HG03558 (cell line): ENCODE measurements at regions not wholly inside any gene's neighbourhood (a gene's known extent, or its start where the extent isn't known, plus 50 kb on each side); places are given as distances from the start of the nearest gene placed in this dataset.

ENCODE experiments used
- ATAC-seq: cut with Tn5 transposase; IDR thresholded peaks from one replicate; pipeline ENCODE4 v1.9.1; 2021; ENCODE audit warnings: moderate number of reproducible peaks; ENCODE audit not compliant: unreplicated experiment; ENCODE audit errors: extremely low read depth

- no peak for ATAC-seq
These were observed 386.3 kb downstream of the ETS1 start for GRCh38 chr11:128201009-128201408.

DNA sequence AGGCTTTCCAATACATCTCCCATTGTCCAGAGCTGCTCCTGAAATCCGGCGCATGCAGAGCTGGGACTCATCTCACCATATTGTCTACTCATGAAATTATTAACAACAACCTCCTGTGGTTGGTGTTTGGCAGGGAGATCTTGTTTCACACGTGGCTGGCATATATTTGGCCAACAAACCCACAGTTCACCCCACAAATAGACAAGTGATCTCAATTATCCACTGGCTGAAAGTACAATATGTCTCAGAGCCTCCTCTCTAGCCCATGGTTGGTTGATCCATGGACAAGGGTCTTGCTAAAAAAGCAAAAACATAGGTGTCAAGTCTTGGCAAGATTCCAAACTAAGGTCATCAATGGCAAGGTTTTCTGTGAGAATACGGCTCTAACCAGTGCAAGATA, 386.9 kb downstream of the ETS1 start:
- ATAC-seq, result no peak

DNA sequence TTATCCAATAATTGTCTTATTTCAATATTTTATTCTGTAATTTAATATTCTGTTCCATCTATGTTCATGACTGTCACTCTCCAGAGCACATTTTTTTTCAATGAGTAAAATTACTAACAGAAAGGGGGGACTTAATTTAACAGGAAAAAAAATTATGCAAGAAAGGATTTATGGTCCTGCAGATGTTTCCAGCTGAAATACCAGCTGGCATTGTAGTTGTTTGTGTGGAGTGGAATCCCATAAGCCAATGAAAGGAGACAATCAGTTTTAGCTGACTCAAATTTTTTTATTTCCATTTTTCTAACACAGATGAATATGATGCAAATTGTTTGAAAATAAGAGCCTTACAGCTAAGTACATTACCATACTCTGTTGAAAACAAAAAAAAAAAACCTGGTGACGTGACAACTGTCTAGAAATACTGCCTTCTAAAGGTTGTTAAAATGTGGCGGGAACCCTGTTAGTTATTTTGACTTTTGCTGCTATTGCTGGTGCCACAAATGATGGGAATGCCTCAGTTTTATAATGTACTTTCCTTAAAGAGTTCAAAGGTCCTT, 389.1 kb downstream of the ETS1 start:
- ATAC-seq, result no peak

DNA sequence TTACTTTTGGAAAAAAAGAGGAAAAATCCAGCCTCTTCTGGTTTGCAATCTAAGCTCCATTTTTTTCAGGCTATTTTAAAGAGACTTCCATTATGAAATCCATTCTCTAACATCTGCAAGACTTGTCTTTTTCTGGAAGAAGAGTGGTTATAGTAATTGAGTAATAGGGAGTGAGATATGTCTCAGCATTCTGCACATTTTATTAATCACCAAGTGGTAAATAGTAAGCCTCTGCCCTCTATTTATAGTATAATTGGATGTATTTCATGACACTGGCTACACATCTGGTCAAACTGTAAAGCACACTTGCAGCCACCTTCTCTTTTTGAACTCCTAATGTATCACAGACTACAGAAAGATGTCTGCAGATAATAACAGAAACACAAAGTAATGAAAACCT, 391.1 kb downstream of the ETS1 start:
- ATAC-seq, result no peak

- ATAC-seq, result no peak
These were observed 391.6 kb downstream of the ETS1 start for GRCh38 chr11:128195756-128196155.

GRCh38 chr11:128195057-128195751, 392.2 kb downstream of the ETS1 start:
- ATAC-seq, result no peak

DNA sequence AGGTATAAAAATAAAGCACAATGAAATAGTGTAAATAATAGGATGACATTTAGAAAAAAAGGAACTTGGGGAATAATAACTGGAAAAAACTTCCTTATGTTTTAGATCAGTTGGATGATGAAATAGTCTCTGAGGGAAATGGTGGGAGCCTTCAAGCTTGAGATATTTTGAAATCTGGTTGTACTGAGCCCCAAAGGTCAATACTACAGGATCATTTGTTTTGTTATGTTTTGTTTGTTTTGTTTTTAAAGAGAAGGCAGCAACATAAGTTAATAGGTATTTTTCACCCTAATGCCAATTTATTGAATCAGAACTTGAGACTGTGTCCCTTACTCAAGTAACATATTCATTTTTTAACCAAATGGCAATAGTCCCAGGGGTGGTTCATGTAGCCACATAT, 393.1 kb downstream of the ETS1 start:
- ATAC-seq, result no peak

DNA sequence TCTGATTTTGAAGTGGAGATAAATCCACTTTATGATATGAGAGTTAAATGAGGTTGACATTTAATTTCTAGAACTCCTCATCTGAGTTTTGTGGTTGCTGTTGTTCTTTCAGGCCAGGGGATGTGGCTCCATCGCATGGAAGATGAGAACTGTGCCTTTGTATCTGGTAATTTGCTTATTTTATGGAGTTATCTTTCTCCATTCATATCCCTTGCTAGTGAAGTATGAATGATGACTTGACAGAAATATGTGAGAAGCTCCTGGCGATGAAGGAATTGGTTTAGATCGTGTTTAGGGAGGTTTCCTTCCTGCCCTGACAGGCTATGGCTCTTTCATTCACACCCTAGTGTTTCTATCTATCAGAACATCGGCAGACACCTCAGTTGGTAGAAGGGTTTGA, 393.7 kb downstream of the ETS1 start:
- no peak for ATAC-seq

DNA sequence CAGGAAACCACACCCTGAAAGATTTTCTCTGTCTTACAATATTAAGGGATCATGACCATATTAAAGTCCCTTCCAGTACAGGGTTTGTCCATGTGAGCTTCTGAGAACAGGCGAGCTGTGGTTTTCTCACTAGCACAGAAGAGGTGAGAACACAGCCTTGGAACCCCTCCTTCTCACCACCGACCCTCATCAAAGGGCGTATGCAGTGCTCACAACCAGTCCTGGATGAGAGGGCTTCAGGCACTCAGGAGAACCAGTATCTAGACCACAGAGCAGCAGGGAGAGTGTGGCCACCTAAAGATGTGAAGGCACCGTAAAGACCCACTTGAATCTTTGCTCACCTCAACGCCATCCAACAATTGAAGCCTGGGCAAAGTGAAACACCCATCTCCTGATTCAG, 397.0 kb downstream of the ETS1 start:
- ATAC-seq, result no peak

GRCh38 chr11:128189823-128190222, 397.5 kb downstream of the ETS1 start:
- ATAC-seq, result no peak

- no peak for ATAC-seq
These were observed 398.9 kb downstream of the ETS1 start for GRCh38 chr11:128188346-128189004.

- ATAC-seq, result no peak
These were observed 399.5 kb downstream of the ETS1 start for GRCh38 chr11:128187835-128188234.

- ATAC-seq, result no peak
These were observed 400.0 kb downstream of the ETS1 start for GRCh38 chr11:128187377-128187776.

DNA sequence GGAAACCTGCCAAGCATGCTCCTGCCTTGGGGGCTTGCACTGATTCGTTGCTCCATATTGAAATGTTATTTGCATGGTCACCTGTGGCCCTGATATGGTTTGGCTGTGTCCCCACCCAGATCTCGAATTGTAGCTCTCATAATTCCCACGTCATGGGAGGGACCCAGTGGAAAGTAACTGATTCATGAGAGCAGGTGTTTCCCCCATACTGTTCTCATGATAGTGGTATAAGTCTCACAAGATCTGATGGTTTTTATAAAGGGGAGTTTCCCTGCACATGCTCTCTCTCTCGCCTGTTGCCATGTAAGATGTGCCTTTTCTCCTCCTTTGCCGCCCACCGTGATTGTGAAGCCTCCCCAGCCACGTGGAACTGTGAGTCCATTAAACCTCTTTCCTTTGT, 402.4 kb downstream of the ETS1 start:
- ATAC-seq, result no peak

DNA sequence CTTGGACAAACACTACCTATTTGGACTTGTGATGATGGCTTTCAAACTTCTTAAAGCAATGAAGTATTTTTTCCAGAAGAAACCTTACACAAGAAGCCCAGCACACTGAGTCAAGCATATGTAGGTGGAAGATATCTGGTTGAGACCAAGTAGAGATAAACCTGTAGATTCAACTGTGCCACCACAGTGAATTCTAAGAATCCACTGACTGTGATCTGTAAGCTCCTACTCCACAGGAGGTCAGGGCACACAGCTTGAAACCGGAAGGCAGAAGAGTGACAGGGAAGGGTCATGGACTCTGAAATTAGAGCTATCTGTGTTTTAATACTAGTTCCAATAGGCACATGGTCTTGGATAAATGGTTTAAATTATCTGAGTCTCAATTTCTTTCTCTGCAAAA, 404.5 kb downstream of the ETS1 start:
- no peak for ATAC-seq

- no peak for ATAC-seq
These were observed 405.4 kb downstream of the ETS1 start for GRCh38 chr11:128181984-128182383.

- ATAC-seq, result no peak
These were observed 406.3 kb downstream of the ETS1 start for GRCh38 chr11:128181088-128181480.

DNA sequence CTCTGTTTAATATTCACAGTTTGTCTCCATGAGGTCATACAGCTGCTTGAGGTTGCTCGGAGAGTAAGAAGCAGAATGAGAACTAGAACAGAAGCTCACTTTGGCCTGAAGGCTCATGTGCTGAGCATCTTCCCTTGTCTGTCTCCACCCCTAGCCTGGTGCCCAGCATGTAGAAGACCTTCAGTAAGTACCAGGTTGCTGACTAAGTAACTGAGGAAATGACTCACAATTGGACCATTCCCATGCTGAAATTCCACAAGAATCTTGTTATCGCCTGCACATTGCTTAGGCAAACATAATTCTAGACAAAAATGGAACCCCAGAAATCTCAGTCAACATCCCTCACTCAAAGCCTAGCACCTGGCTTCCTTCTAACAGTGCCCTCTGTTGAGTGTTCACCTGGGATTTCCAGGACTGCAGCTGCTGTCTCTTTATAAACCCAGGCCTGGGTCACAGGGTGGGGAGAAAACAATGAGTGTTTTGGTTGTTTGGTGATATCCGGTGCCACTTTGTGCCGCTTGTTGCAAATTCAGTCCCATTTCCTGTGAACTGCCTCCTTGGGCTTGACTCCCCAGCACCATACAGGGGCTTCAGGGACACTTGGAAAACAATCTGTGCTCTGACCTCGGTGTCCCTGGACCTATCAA, 406.8 kb downstream of the ETS1 start:
- no peak for ATAC-seq

DNA sequence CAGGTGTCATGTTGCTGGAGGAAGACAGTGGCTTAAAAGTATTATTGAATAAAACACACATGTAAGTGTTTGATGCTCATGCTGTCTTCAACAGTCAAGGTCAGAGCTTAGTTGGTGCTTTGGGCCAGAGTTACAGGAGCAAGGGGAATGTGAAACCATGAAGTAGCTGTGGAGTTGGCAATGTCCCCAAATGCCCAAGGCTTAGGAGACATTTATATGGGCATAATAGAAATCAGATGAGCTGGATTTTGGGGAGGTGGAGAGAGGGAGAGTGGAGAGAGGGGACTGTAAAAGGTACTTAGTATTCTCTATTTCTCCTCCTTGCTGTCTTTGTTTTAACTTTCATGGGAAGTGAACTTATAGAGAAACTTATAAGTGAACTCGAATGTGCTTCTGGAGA, 407.8 kb downstream of the ETS1 start:
- no peak for ATAC-seq

DNA sequence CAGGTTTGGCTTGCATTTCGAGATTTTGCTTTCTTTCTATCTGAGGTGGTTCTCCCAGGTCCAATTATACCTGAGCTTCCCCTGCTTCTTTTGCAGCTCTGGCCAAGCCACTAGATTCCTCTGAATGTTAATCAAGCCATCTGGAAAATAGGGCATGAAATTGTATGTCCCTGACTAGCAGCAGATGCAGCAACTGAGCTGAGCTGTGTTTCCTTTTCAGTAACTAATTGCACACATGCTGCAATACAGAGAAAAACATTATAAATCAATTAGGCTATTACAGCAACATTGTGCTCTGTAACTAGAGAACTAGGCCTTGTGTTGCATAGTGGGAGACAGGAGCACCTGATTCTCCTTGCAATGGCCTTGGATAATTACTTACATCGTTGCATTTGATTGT, 408.3 kb downstream of the ETS1 start:
- ATAC-seq, result no peak

DNA sequence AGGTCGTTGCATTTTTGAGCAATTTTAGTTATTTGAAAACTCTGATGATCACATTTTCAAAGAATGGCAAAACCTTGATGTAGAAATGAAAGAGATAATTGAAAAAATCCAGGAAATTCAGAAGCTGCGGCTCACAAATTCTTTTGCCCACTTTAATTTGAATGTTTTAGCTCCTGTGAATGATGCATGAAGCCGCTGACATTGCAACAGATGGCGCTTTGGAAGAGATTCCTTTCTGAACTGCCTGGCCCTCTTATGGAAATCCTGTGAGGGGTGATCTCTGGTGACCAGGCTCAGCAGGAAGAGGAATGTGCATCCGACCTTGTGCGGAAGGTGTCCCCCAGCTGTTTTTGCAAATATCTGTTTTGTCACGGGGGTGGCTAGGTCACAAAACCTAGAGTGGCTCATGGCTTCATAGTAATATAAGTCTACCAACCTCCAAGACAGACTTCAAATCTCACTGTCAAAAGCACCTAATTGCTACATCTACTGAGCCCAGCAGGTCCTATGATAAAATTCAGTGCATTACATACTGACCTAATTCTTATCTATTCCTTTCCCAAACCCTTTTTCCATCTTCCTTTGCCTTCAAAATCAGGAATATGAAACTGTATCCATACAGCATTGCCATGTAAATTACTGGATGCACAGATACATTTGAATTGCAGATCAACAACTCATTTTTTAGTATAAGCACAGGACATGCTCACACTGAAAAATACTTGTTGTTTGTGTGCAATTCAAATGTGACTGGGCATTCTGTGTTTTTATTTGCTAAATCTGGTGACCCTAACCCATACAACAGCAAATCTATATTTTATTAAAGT, 412.7 kb downstream of the ETS1 start:
- ATAC-seq, result no peak
